GM18498 (cell line): ENCODE measurements at regions not wholly inside any gene's neighbourhood (a gene's known extent, or its start where the extent isn't known, plus 50 kb on each side); places are given as distances from the start of the nearest gene placed in this dataset.

Source experiments
- ATAC-seq: cut with Tn5 transposase; IDR thresholded peaks from one replicate; pipeline ENCODE4 v1.9.1; 2021; ENCODE audit warnings: mild to moderate bottlenecking, moderate library complexity; ENCODE audit not compliant: unreplicated experiment

- no peak for ATAC-seq
Measured at GRCh38 chr21:27213303-27213702, 246.4 kb upstream of the ADAMTS5 start.

- ATAC-seq = no peak
Measured at GRCh38 chr21:27212441-27212840, 245.6 kb upstream of the ADAMTS5 start.

- no peak for ATAC-seq
Measured at GRCh38 chr21:27209546-27209945, 242.7 kb upstream of the ADAMTS5 start.

- no peak for ATAC-seq
Measured at GRCh38 chr21:27206368-27206982, 239.6 kb upstream of the ADAMTS5 start.

GRCh38 chr21:27202301-27202700, 235.4 kb upstream of the ADAMTS5 start:
- ATAC-seq = no peak

- ATAC-seq = no peak
Measured at GRCh38 chr21:27201197-27201596, 234.3 kb upstream of the ADAMTS5 start.

- ATAC-seq = no peak
Measured at GRCh38 chr21:27196651-27197050, 229.8 kb upstream of the ADAMTS5 start.

- no peak for ATAC-seq
Measured at GRCh38 chr21:27192281-27192949, 225.5 kb upstream of the ADAMTS5 start.

GRCh38 chr21:27190601-27191000, 223.7 kb upstream of the ADAMTS5 start:
- ATAC-seq = no peak

GRCh38 chr21:27189870-27190269, 223.0 kb upstream of the ADAMTS5 start:
- ATAC-seq = no peak

- no peak for ATAC-seq
Measured at GRCh38 chr21:27173053-27173452, 206.2 kb upstream of the ADAMTS5 start.

GRCh38 chr21:27171707-27172106, 204.8 kb upstream of the ADAMTS5 start:
- no peak for ATAC-seq

- ATAC-seq = no peak
Measured at GRCh38 chr21:27168084-27168483, 201.2 kb upstream of the ADAMTS5 start.

GRCh38 chr21:27164208-27165177, 197.6 kb upstream of the ADAMTS5 start:
- ATAC-seq = no peak

- ATAC-seq = no peak
Measured at GRCh38 chr21:27158967-27159366, 192.1 kb upstream of the ADAMTS5 start.

GRCh38 chr21:27157097-27157496, 190.2 kb upstream of the ADAMTS5 start:
- ATAC-seq = no peak

GRCh38 chr21:27156666-27157065, 189.8 kb upstream of the ADAMTS5 start:
- no peak for ATAC-seq

GRCh38 chr21:27155130-27155500, 188.2 kb upstream of the ADAMTS5 start:
- ATAC-seq = no peak

GRCh38 chr21:27154451-27155129, 187.7 kb upstream of the ADAMTS5 start:
- no peak for ATAC-seq

- ATAC-seq = no peak
Measured at GRCh38 chr21:27152996-27153395, 186.1 kb upstream of the ADAMTS5 start.

GRCh38 chr21:27149034-27149433, 182.1 kb upstream of the ADAMTS5 start:
- no peak for ATAC-seq
